ENCODE measurements at regions not wholly inside any gene's neighbourhood (a gene's known extent, or its start where the extent isn't known, plus 50 kb on each side); places are given as distances from the start of the nearest gene placed in this dataset.
"Not testable (repeated sequence)": the region's sequence is repeated elsewhere in the genome, so short reads cannot be mapped to it uniquely, and the experiment has no call there.

GRCh38 chr13:33410619-33411018 is 125.1 kb upstream of the STARD13 start:
- TF ChIP-seq, protein P1, sequence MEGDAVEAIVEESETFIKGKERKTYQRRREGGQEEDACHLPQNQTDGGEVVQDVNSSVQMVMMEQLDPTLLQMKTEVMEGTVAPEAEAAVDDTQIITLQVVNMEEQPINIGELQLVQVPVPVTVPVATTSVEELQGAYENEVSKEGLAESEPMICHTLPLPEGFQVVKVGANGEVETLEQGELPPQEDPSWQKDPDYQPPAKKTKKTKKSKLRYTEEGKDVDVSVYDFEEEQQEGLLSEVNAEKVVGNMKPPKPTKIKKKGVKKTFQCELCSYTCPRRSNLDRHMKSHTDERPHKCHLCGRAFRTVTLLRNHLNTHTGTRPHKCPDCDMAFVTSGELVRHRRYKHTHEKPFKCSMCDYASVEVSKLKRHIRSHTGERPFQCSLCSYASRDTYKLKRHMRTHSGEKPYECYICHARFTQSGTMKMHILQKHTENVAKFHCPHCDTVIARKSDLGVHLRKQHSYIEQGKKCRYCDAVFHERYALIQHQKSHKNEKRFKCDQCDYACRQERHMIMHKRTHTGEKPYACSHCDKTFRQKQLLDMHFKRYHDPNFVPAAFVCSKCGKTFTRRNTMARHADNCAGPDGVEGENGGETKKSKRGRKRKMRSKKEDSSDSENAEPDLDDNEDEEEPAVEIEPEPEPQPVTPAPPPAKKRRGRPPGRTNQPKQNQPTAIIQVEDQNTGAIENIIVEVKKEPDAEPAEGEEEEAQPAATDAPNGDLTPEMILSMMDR (IDR thresholded peaks at IDR 0.05; ENCODE audit: control extremely low read depth, extremely low read depth): no peak
- H3K4me3 ChIP-seq: no peak overlapping the region
- no peaks in the 10 kb centered on the region for H3K4me1 ChIP-seq (ENCODE audit: control insufficient read depth in 5 of 5, insufficient read depth in 5 of 5, low read length in 5 of 5)
- H3K9ac ChIP-seq (ENCODE audit: insufficient read depth in 1 of 2, low read length in 2 of 2): no peak overlapping the region
- DNase-seq (no peak), ATAC-seq (ENCODE audit: insufficient read depth, low FRiP score) (no peak)
- no peaks in the 10 kb centered on the region for H3K9me3 ChIP-seq (ENCODE audit: control insufficient read depth in 4 of 4, insufficient read depth in 3 of 4, low read length in 3 of 4)
- H3K27ac ChIP-seq (ENCODE audit: low read depth in 1 of 2, low read length in 1 of 2): no peak overlapping the region
- WGBS, 2 donors: 96% methylated on average over 2 of the region's 2 CpGs
- H3K36me3 ChIP-seq (ENCODE audit: control insufficient read depth in 4 of 4, insufficient read depth in 4 of 4, low read length in 4 of 4): no peaks in the 10 kb centered on the region
- H3K27me3 ChIP-seq (ENCODE audit: control insufficient read depth in 3 of 3, insufficient read depth in 3 of 3, low read length in 2 of 3): no peaks in the 10 kb centered on the region

DNA sequence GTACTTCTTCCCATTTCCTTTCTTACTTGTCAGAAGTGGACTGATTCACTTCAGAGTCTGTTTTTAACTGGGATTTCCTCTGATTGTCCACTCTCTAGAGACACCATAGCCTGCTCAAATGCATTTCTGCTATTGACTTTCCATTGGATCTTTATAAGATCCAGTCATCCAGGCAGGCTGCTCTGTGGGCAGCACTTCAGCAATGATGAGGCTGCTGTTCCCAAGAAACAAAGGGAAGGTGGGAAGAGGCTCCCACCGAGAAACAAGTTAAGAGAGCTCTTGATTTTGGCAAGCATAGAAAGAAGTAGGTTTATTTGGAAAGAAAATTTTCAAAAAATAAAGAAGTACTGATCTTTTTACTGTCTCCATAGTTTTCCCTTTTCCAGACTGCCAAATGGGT is 125.8 kb upstream of the STARD13 start:
- no peak overlapping the region for H3K27ac ChIP-seq (ENCODE audit: low read depth in 1 of 2, low read length in 1 of 2)
- DNase-seq: no peak

DNA sequence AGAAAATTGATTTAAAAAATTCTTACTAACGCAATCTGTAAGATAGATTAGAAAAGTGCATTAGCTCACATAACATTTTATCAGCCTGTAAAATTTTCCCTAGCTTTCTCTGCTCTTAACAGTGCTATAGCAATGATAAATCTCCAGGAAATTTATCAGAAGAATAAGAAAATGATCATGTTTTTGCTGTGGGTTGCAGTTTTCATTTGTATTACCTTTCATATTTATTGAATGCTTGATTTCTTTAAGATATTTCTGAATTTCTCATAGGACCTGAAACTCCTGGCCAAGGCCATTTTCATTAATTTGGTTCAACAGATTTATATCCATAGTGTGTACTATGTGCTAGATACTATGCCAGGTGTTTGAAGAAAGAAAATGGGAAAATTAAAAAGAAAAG is 130.3 kb upstream of the STARD13 start:
- no peaks in the 10 kb centered on the region for H3K9me3 ChIP-seq (ENCODE audit: control insufficient read depth in 4 of 4, insufficient read depth in 3 of 4, low read length in 3 of 4)
- DNase-seq (no peak), ATAC-seq (ENCODE audit: insufficient read depth, low FRiP score) (no peak)
- no peak overlapping the region for H3K9ac ChIP-seq (ENCODE audit: insufficient read depth in 1 of 2, low read length in 2 of 2)
- no peak overlapping the region for H3K27ac ChIP-seq (ENCODE audit: low read depth in 1 of 2, low read length in 1 of 2)
- no peaks in the 10 kb centered on the region for H3K4me1 ChIP-seq (ENCODE audit: control insufficient read depth in 5 of 5, insufficient read depth in 5 of 5, low read length in 5 of 5)
- WGBS, 2 donors: 95 to 100% methylated on average over 1 of the region's 1 CpG
- no peaks in the 10 kb centered on the region for H3K36me3 ChIP-seq (ENCODE audit: control insufficient read depth in 4 of 4, insufficient read depth in 4 of 4, low read length in 4 of 4)
- no peaks in the 10 kb centered on the region for H3K27me3 ChIP-seq (ENCODE audit: control insufficient read depth in 3 of 3, insufficient read depth in 3 of 3, low read length in 2 of 3)
- H3K4me3 ChIP-seq: no peak overlapping the region
- TF ChIP-seq, protein P1 (IDR thresholded peaks at IDR 0.05; ENCODE audit: control extremely low read depth, extremely low read depth): no peak

More for the DNA sequence above, 125.8 kb upstream of the STARD13 start:
- H3K4me3 ChIP-seq: no peak overlapping the region
- no peaks in the 10 kb centered on the region for H3K4me1 ChIP-seq (ENCODE audit: control insufficient read depth in 5 of 5, insufficient read depth in 5 of 5, low read length in 5 of 5)
- 59 to 66% methylated on average over 1 of the region's 1 CpG for WGBS, 2 donors
- no peak overlapping the region for H3K9ac ChIP-seq (ENCODE audit: insufficient read depth in 1 of 2, low read length in 2 of 2)
- H3K36me3 ChIP-seq (ENCODE audit: control insufficient read depth in 4 of 4, insufficient read depth in 4 of 4, low read length in 4 of 4): no peaks in the 10 kb centered on the region
- H3K27me3 ChIP-seq (ENCODE audit: control insufficient read depth in 3 of 3, insufficient read depth in 3 of 3, low read length in 2 of 3): no peaks in the 10 kb centered on the region
- no peak for ATAC-seq (ENCODE audit: insufficient read depth, low FRiP score)
- TF ChIP-seq, protein P1 (IDR thresholded peaks at IDR 0.05; ENCODE audit: control extremely low read depth, extremely low read depth): no peak
- no peaks in the 10 kb centered on the region for H3K9me3 ChIP-seq (ENCODE audit: control insufficient read depth in 4 of 4, insufficient read depth in 3 of 4, low read length in 3 of 4)

DNA sequence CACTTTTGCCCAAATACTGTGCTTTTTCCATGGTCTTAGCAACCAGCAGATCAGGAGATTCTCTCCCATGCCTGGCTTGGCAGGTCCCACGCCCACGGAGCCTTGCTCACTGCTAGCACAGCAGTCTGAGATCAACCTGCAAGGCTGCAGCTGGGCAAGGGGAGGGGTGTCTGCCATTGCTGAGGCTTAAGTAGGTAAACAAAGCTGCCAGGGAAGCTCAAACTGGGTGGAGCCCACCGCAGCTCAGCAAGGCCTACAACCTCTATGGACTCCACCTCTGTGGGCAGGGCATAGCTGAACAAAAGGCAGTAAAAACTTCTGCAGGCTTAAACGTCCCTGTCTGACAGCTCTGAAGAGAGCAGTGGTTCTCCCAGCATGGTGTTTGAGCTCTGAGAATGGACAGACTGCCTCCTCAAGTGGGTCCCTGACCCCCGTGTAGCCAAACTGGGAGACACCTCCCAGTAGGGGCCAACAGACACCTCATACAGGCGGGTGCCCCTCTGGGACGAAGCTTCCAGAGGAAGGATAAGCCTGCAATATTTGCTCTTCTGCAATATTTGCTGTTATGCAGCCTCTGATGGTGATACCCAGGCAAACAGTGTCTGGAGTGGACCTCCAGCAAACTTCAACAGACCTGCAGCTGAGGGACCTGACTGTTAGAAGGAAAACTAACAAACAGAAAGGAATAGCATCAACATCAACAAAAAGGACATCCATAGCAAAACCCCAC is 132.8 kb upstream of the STARD13 start:
- DNase-seq; ATAC-seq (ENCODE audit: insufficient read depth, low FRiP score); H3K36me3 ChIP-seq (ENCODE audit: control insufficient read depth in 4 of 4, insufficient read depth in 4 of 4, low read length in 4 of 4); H3K4me3 ChIP-seq; H3K9ac ChIP-seq (ENCODE audit: insufficient read depth in 1 of 2, low read length in 2 of 2); H3K9me3 ChIP-seq (ENCODE audit: control insufficient read depth in 4 of 4, insufficient read depth in 3 of 4, low read length in 3 of 4); H3K27ac ChIP-seq (ENCODE audit: low read depth in 1 of 2, low read length in 1 of 2); H3K27me3 ChIP-seq (ENCODE audit: control insufficient read depth in 3 of 3, insufficient read depth in 3 of 3, low read length in 2 of 3); H3K4me1 ChIP-seq (ENCODE audit: control insufficient read depth in 5 of 5, insufficient read depth in 5 of 5, low read length in 5 of 5): not testable (repeated sequence)
- 86 to 88% methylated on average over 7 of the region's 7 CpGs for WGBS, 2 donors

GRCh38 chr13:33420117-33420516 is 134.6 kb upstream of the STARD13 start:
- not testable (repeated sequence) for H3K9me3 ChIP-seq (ENCODE audit: control insufficient read depth in 4 of 4, insufficient read depth in 3 of 4, low read length in 3 of 4); H3K36me3 ChIP-seq (ENCODE audit: control insufficient read depth in 4 of 4, insufficient read depth in 4 of 4, low read length in 4 of 4); H3K9ac ChIP-seq (ENCODE audit: insufficient read depth in 1 of 2, low read length in 2 of 2); ATAC-seq (ENCODE audit: insufficient read depth, low FRiP score); H3K27ac ChIP-seq (ENCODE audit: low read depth in 1 of 2, low read length in 1 of 2); H3K4me1 ChIP-seq (ENCODE audit: control insufficient read depth in 5 of 5, insufficient read depth in 5 of 5, low read length in 5 of 5); H3K27me3 ChIP-seq (ENCODE audit: control insufficient read depth in 3 of 3, insufficient read depth in 3 of 3, low read length in 2 of 3); DNase-seq; H3K4me3 ChIP-seq

Measured in lung (tissue), 11 donors.